Astrocyte (in vitro differentiated cells and primary cell): ENCODE measurements at regions not wholly inside any gene's neighbourhood (a gene's known extent, or its start where the extent isn't known, plus 50 kb on each side); places are given as distances from the start of the nearest gene placed in this dataset.

ENCODE experiments used
- EZH2 ChIP-seq: IDR thresholded peaks from 2 replicates; pipeline ENCODE4 v1.6.1; 2012; ENCODE audit warnings: mild to moderate bottlenecking, low read length, inconsistent platforms; ENCODE audit not compliant: insufficient read depth
- TF ChIP-seq, protein P1 (sequence below): IDR thresholded peaks from 2 replicates; pipeline ENCODE4 v1.5.1; 2011; ENCODE audit warnings: low read depth, mild to moderate bottlenecking, inconsistent platforms, low read length, moderate library complexity; ENCODE audit not compliant: insufficient read depth

DNA sequence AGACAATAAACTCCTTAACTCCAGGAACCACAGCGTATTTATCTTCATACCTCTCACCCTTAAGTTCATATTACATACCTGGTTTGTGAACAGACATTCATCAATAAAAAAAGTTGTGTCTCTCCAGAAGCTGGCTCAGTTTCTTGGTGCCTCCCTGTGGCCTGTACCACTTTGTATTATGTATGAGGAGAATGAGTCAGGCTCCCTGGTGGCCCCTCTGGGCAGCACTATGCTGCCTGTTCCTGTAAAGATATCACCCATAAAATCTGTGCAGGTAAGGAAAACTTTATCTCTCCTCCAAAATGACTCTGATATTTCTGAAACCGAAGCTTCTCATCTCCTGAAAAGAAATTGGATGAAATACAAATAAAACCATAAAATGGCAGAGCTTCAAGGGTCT, 198.4 kb upstream of the NT5C1B start:
- no peak for TF ChIP-seq EZH2
- TF ChIP-seq, protein P1, sequence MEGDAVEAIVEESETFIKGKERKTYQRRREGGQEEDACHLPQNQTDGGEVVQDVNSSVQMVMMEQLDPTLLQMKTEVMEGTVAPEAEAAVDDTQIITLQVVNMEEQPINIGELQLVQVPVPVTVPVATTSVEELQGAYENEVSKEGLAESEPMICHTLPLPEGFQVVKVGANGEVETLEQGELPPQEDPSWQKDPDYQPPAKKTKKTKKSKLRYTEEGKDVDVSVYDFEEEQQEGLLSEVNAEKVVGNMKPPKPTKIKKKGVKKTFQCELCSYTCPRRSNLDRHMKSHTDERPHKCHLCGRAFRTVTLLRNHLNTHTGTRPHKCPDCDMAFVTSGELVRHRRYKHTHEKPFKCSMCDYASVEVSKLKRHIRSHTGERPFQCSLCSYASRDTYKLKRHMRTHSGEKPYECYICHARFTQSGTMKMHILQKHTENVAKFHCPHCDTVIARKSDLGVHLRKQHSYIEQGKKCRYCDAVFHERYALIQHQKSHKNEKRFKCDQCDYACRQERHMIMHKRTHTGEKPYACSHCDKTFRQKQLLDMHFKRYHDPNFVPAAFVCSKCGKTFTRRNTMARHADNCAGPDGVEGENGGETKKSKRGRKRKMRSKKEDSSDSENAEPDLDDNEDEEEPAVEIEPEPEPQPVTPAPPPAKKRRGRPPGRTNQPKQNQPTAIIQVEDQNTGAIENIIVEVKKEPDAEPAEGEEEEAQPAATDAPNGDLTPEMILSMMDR = no peak
